ENCODE measurements at regions not wholly inside any gene's neighbourhood (a gene's known extent, or its start where the extent isn't known, plus 50 kb on each side); places are given as distances from the start of the nearest gene placed in this dataset.
"Not testable (repeated sequence)": the region's sequence is repeated elsewhere in the genome, so short reads cannot be mapped to it uniquely, and the experiment has no call there.

DNA sequence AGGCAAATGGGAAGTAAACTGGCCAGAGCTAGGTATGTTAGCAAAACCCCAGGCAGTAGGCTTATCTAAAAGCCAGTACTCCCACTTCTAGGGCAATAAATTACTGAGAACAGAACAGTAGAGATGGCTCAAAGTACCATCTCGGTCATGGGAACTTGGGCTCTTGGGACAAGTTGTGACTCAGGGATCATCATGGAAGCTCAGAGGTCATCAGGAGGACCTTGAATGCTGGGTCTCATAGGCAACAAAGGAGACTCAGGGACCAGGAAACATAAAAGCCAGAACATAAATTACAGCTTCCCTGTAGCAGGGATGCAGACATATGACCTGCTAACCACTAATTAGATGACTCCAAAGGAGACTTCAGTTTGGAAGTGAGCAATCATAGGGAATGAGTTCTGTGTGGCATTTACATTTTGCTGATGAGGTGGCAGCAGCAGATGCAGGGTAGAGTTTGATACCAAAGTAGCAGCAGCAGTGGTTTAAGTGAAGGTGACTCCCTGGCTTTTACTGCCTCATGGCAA, 97.6 kb upstream of the SCAF11 start:
- no peak for DNase-seq (ENCODE audit: low read depth in 2 of 2)

DNA sequence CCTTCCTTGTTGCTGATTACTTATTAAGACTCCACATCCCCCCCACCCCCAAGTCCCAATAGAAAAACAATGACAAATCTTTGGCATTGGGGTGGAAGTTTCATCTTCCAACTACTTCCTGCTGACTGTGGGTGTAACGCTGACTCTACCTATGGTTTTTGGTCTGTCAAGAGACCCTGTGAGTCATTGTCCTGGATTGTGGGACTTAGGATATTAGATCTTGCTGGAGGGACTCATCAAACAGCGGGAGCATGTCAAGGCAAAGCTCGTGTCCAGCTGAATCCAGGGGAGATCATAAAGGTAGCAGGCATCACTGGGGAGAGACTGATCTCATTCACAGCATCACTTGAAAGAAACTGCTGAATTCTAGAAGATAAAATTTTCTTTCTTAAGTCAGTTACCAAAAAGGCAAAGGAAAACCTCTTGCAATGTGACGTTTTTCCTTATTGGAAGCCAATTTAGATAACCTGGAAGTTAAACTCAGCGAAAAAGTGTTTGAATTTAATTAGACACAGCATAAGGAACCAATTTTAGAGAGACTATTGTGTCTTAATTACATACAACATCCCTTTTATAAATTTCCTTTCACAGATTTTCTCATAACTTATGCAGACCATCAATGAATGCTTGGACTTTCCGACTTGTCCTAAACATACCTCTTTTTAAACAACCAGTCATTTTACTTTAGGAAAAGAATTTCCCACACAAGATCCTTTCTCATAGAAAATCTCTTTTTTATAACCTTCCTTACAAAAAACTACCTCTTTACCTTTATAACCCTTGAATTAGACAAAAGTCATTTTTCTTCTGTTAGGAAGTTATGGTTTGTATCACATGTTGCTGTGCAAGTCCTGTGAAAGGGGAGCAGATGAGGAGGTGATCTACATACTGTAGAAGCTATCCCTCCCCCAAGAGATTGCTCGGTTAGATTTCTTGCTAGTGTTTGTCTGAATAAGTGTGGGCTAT, 94.6 kb upstream of the SCAF11 start:
- DNase-seq (ENCODE audit: low read depth in 2 of 2) = no peak

DNA sequence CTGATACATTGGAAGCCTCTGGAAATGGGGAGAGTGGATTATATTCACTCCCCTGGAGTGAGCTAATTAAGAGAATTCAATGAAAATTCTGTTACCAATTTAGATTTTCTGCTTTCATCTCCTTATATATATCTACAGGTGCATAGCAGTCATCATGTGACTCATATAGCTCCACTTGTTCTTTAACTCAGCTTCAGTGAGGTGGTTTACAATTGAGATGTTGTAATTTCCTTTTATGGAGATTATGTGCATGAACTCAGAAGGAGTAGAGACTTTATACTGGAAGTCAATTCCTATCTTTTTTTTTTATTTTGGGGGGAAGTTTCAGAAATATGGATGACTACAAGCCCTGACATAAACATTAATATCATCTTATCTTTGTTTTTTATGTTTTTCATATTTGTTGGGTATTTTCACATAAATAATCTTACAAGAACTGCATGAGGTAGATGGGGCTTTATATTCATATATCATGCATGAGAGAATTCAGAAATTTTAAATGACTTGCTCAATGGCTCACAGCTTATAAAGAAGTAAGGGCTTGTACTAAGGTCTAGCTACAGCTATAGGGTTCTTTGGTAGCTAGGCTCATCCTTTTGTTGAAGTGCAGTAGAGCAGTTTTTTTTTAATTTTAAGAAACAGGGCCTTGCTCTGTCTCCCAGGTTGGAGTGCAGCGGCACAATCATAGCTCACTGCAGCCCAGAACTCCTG, 92.3 kb upstream of the SCAF11 start:
- DNase-seq (ENCODE audit: low read depth in 2 of 2) = no peak

DNA sequence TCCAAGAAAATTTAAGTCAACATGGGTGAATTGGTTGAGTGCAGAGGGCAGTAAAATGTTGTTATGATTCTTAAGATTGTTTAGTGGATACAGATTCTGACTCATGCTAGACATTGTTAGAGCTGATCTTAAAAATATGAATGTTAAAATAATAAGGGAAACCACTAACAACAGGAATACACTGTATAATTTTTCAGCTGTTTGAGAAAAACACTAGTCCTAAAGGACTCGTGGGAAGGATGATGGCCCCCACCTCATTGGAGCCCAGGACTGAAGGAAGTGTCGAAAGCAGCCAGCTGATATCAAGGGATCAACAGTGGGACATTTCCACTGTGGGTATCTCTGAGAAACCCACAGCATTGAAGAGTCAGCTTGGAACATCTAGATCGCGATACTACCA, 82.9 kb upstream of the SCAF11 start:
- no peak for DNase-seq (ENCODE audit: low read depth in 2 of 2)

DNA sequence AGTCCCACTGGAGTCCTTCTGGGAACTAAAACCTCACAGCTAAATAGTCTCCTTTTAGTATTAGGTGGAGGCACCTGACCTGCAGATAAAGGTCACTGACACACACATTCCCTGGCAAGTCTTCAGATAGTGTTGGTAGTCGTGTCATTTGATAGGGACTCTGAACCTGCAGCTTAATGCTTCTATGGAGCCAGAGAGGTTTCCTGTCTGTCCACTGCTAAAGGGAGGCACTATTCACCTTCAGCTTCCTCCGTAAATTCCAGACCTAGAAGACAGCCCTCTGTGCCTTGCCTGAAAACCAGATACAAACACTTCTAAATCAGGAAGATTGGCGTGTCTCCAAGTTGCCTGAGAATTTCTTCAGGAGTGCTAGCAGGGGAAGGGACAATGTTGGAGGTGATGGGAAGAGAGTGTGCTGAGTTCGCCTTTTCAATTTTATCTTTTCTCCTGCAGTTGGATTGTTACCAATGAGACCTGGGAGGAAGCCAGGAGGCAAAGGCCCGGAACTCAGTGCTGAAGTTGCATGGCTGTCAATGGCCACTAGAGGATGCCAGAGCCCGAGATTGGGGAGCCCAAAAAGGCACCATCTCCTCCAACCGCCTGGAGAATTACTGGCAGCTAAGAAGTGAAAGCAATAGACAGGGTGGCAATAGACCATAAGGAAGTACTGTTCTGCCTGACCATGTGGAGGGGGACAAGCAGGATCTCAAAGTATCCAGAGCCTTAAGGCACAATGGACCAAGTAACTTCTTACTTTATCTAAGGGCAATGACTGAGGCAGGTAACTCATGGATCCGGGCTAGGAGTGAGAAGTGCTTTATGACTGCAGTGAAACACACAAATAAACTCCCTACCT, 81.6 kb upstream of the SCAF11 start:
- DNase-seq (ENCODE audit: low read depth in 2 of 2) = peak; percentile 32 to 58

DNA sequence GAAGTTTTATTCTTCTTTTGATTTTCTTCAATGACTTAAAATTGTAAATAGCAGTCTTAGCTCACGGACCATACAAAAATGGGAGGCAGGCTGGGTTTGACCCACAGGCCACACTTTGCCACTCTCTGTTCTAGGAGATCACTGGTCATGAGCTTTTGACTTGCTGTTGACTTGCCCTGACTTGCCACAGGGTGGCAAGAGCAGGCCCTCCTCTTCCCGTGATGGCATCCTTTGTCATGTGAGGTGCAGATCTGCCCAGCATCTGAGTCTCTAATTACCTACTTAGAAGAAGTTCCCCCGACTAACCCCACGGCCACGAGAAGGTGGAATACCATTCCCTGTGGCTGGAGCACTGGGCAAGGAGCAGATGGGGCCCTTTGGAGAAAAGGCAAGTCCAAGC, 81.0 kb upstream of the SCAF11 start:
- no peak for DNase-seq (ENCODE audit: low read depth in 2 of 2)

DNA sequence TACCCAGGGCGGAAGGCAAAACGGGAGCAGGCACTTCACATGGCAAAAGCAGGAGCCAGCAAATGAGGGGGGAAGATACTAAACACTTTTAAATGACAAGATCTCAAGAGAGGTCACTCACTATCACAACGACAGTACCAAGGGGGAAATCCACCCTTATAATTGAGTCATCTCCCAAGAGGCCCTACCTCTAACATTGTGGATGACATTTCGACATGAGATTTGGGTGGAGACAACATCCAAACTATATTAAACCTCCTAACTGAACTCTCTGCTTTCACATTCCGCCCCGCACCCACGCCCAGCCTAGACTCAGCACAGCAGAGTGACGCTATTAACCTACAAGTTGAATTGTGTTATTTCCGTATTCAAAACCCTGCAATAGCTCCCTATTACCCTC, 76.7 kb upstream of the SCAF11 start:
- no peak for DNase-seq (ENCODE audit: low read depth in 2 of 2)

DNA sequence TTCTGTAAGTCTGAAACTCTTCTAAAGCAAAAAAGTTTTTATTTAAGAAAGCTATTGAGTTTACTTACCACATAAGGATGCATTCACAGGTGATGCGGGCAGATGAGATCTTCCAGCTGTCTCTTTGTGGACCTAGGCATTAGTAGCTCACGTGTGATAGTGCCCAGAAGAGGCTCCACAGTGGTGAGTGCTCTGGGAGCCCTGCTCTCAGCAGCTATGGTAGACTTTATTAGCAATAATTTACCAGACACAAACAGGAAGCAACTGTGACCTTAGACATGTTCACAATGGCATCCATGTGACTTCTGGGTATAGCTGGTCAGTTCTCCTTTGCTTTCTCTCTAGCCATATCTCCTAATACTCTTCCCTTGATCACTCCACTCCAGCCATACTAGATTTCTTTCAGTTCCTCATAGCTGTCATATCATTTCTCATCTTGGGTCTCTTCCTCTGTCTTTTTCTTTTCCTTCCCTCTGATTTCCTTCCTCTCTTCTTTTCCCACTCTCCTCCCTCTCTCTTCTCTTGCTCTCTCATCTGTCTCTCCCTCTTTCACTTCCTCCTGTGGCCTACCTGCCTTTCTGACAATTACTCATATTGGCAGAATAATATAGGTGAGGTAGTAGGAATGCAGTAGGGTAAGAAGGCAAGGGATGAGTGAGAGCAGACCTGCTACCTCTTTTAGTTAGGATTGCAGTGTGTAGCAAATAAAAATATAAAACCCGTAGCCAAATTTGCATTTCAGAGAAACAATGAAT, 75.2 kb upstream of the SCAF11 start:
- DNase-seq (ENCODE audit: low read depth in 2 of 2) = no peak

DNA sequence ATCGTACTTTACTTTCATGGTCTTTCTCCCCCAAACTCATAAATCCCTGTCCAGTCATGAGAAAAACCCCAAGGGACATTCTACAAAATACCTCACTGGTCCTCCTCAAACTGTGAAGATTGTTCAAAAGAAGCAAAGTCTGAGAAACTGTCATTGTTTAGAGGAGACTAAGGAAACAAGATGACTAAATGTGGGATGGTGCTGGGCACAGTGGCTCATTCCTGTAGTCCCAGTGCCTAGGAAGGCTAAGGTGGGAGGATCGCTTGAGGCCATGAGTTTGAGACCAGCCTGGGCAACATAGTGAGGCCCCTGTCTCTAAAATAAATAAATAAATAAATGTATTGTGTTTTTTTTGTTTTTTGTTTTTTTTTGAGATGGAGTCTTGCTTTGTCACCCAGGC, 74.2 kb upstream of the SCAF11 start:
- DNase-seq (ENCODE audit: low read depth in 2 of 2) = no peak

DNA sequence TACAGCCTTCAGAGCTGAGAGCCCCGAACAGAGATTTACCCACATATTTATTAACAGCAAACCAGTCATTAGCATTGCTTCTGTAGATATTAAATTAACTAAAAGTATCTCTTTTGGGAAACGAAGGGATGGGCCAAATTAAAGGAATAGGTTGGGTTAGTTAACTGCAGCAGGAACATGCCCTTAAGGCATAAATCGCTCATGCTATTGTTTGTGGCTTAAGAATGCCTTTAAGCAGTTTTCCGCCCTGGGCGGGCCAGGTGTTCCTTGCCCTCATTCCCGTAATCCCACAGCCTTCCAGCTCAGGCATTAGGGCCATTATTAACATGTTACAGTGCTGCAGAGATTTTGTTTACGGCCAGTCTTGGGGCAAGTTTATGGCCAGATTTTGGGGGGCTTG, 68.3 kb upstream of the SCAF11 start:
- not testable (repeated sequence) for DNase-seq (ENCODE audit: low read depth in 2 of 2)

DNA sequence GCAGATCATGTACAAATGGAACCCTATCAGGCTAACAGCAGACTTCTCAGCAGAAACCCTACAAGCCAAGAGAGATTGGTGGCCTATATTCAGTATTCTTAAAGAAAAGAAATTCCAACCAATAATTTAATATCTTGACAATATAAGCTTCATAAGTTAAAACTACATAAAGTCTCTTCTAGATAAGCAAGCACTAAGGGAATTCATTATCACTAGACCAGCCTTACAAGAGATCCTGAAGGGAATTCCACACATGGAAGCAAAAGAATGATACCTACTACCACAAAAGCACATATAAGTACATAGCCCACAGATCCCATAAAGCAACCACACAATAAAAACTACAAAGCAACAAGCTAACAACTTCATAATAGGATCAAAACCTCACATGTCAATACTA, 60.4 kb upstream of the SCAF11 start:
- no peak for DNase-seq (ENCODE audit: low read depth in 2 of 2)

DNA sequence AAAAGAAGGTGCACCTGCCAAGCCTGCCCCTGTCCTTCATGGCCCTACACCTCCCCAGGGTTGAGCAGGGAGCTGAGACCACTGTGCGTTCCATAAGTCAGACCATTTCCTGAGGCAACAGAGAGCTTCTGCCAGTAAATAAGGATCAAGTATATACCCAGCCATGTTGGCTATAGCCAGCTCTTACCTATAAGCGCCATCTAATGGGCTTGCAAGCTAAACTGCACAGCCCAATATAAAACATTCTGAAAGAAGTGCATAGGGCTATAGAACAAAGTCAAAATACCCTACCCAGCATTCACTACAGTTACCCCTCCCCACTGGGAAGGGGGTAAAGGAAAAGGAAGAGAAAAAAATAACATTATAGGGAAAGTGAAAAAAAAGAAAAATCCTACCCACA, 59.3 kb upstream of the SCAF11 start:
- no peak for DNase-seq (ENCODE audit: low read depth in 2 of 2)

DNA sequence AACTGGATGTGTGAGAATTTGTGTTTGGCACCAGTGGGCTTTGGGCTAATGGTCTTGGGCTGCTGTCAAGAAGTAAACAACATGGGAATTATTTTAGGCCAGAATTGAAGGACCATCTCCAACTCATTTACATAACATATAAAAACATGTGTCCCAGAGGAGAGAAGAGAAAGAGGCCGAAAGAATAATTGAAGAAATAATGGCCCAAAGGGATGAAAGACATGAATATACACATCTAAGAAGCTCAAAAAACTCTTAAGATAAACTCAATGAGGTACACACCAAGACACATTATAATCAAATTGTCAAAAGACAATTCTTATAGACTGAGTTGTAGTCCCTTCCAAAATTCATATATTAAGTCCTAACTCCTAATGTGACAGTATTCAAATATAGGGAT, 56.1 kb upstream of the SCAF11 start:
- DNase-seq (ENCODE audit: low read depth in 2 of 2) = no peak

DNA sequence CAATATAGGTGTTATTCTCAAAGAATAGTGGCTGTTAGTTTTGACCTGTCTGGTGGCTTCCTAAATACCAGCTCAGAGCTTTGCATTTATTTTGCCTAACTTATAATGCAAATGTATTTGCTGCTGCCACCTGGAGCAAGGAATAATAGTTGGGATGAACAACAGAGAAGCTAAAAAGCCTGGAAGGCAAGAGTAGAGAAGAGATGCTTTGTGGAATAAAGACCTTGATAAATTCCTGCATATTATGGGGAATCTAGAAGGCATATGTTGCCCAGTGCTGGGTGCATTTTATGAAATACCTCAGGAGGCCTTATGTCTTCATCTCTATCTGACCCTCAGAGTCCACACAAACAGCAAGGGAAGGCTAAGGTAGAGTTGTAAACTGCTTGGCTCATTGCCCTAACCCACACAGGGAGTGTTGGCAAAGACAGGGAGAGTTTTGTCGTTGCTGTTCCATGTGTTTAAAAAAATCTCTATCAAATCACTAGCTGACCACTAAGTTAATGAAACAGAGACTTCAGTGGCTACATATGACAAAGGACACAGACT, 53.7 kb upstream of the SCAF11 start:
- DNase-seq (ENCODE audit: low read depth in 2 of 2) = no peak

Data from stimulated activated CD4-positive, alpha-beta T cell treated with anti-CD3 and anti-CD28 coated beads, Interleukin-12 subunit alpha, Interleukin-12 subunit beta, amount 100 ng/mL, for 24 hours (primary cell).